ENCODE measurements at regions not wholly inside any gene's neighbourhood (a gene's known extent, or its start where the extent isn't known, plus 50 kb on each side); places are given as distances from the start of the nearest gene placed in this dataset.

GRCh38 chr12:112674539-112674938 lies 117.0 kb upstream of the RPH3A start:
- BruUV-seq (replicated peaks) = no TSS peak
- DNase-seq (no peak), ATAC-seq (ENCODE audit: low read depth) (no peak)
- H4K8ac ChIP-seq (ENCODE audit: low read depth in 2 of 2, low read length in 2 of 2) = no peak overlapping the region
- H3K36me3 ChIP-seq (ENCODE audit: control insufficient read depth, insufficient read depth, low read length) = no peaks in the 10 kb centered on the region
- no peak overlapping the region for H4K5ac ChIP-seq (ENCODE audit: low read depth, low read length)
- TF ChIP-seq CHD1 (IDR thresholded peaks at IDR 0.05; ENCODE audit: low read depth, low read length) (no peak), MAZ (IDR thresholded peaks at IDR 0.05; ENCODE audit: borderline replicate concordance, low read depth, low read length) (no peak), RCOR1 (IDR thresholded peaks at IDR 0.05; ENCODE audit: insufficient replicate concordance, low read length) (no peak), FOS (IDR thresholded peaks at IDR 0.05; ENCODE audit: low read depth, low read length) (no peak), CEBPB (IDR thresholded peaks at IDR 0.05; ENCODE audit: low read depth, low read length) (no peak), MXI1 (IDR thresholded peaks at IDR 0.05; ENCODE audit: borderline replicate concordance, low read depth, low read length) (no peak), RFX5 (IDR thresholded peaks at IDR 0.05; ENCODE audit: low read depth, low read length) (no peak), MAFK (IDR thresholded peaks at IDR 0.05; ENCODE audit: low read depth, low read length) (no peak), RAD21 (IDR thresholded peaks at IDR 0.05; ENCODE audit: low read length) (no peak), POLR2A (IDR thresholded peaks at IDR 0.05; ENCODE audit: low read depth, low read length) (no peak)
- TF ChIP-seq, protein P1, sequence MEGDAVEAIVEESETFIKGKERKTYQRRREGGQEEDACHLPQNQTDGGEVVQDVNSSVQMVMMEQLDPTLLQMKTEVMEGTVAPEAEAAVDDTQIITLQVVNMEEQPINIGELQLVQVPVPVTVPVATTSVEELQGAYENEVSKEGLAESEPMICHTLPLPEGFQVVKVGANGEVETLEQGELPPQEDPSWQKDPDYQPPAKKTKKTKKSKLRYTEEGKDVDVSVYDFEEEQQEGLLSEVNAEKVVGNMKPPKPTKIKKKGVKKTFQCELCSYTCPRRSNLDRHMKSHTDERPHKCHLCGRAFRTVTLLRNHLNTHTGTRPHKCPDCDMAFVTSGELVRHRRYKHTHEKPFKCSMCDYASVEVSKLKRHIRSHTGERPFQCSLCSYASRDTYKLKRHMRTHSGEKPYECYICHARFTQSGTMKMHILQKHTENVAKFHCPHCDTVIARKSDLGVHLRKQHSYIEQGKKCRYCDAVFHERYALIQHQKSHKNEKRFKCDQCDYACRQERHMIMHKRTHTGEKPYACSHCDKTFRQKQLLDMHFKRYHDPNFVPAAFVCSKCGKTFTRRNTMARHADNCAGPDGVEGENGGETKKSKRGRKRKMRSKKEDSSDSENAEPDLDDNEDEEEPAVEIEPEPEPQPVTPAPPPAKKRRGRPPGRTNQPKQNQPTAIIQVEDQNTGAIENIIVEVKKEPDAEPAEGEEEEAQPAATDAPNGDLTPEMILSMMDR (conservative IDR thresholded peaks at IDR 0.05; ENCODE audit: low read depth, low read length) = no peak
- TF ChIP-seq, protein P2, sequence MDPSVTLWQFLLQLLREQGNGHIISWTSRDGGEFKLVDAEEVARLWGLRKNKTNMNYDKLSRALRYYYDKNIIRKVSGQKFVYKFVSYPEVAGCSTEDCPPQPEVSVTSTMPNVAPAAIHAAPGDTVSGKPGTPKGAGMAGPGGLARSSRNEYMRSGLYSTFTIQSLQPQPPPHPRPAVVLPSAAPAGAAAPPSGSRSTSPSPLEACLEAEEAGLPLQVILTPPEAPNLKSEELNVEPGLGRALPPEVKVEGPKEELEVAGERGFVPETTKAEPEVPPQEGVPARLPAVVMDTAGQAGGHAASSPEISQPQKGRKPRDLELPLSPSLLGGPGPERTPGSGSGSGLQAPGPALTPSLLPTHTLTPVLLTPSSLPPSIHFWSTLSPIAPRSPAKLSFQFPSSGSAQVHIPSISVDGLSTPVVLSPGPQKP (IDR thresholded peaks at IDR 0.05; ENCODE audit: borderline replicate concordance, low read depth, low read length) = no peak
- no peak overlapping the region for H2BK15ac ChIP-seq (ENCODE audit: low read depth, low read length)
- H3K4ac ChIP-seq (ENCODE audit: low read depth, low read length) = no peak overlapping the region
- dilution Hi-C loops (cut with HindIII; ENCODE audit: low sequenced_read_pairs, unreplicated experiment) = no loop called here
- no peaks in the 10 kb centered on the region for H3K79me1 ChIP-seq (ENCODE audit: low read depth in 1 of 2, low read length in 2 of 2)
- no peaks in the 10 kb centered on the region for H4K20me1 ChIP-seq (ENCODE audit: insufficient read depth, low read length)
- no peak overlapping the region for H2AK5ac ChIP-seq (ENCODE audit: low read depth, low read length)
- no peak overlapping the region for H2BK5ac ChIP-seq (ENCODE audit: low read depth, low read length, poor library complexity, severe bottlenecking)
- H3K9ac ChIP-seq (ENCODE audit: low read depth, low read length) = no peak overlapping the region
- ChIA-PET POLR2A (ENCODE audit: unreplicated experiment) (no interaction called here), CTCF (no interaction called here)
- in situ Hi-C loops (cut with MboI; ENCODE audit: low sequenced_read_pairs) = no loop called here
- no peak overlapping the region for H2AK9ac ChIP-seq (replicated peaks; ENCODE audit: low read depth, low read length, poor library complexity)
- no peak overlapping the region for H3K18ac ChIP-seq (ENCODE audit: low read depth, low read length)
- H3K27ac ChIP-seq (ENCODE audit: insufficient read depth, low read length) = no peak overlapping the region
- no peaks in the 10 kb centered on the region for H3K4me1 ChIP-seq (ENCODE audit: control insufficient read depth, insufficient read depth, low read length)
- H3K23ac ChIP-seq (ENCODE audit: low read depth, low read length) = no peak overlapping the region
- no peaks in the 10 kb centered on the region for H3K27me3 ChIP-seq (ENCODE audit: control insufficient read depth, insufficient read depth, low read length)
- H3K4me2 ChIP-seq (ENCODE audit: low read depth, low read length) = no peak overlapping the region
- no peak overlapping the region for H2BK120ac ChIP-seq (ENCODE audit: low read depth, low read length)
- H3K9me1 ChIP-seq (ENCODE audit: insufficient read depth, low read length) = no peaks in the 10 kb centered on the region
- no peak overlapping the region for H3K14ac ChIP-seq (replicated peaks; ENCODE audit: low read depth, low read length)
- H2AFZ ChIP-seq (replicated peaks; ENCODE audit: low read length, poor library complexity) = no peak overlapping the region
- no peak overlapping the region for H3K56ac ChIP-seq (ENCODE audit: extremely low read depth, insufficient read depth, low read length)
- no peak overlapping the region for H4K91ac ChIP-seq (ENCODE audit: insufficient read depth, low read depth, low read length)
- H3K9me3 ChIP-seq (ENCODE audit: control insufficient read depth, insufficient read depth, low read length) = no peaks in the 10 kb centered on the region
- WGBS, 2 experiments (ENCODE audit: extremely low coverage in 2 of 2, insufficient read length in 1 of 2) = no CpG with 5 or more reads among the region's 2 CpGs
- H3K4me3 ChIP-seq (ENCODE audit: insufficient read depth, low read depth, low read length) = no peak overlapping the region
- intact Hi-C loops (cut with micrococcal nuclease) = no loop called here
- H2BK20ac ChIP-seq (ENCODE audit: low read depth, low read length) = no peak overlapping the region
